Body of pancreas (tissue), 4 donors: ENCODE measurements at regions not wholly inside any gene's neighbourhood (a gene's known extent, or its start where the extent isn't known, plus 50 kb on each side); places are given as distances from the start of the nearest gene placed in this dataset.

Source experiments
- ATAC-seq: fragments of 150-250 bp; one replicate; pipeline ENCODE4 v1.9.1; 2016
- DNase-seq, 4 donors: peaks; one replicate each; pipeline ENCODE4 v3.0.0-alpha.2; 2019
- H3K27ac ChIP-seq, 4 donors: fragments of 200-600 bp; sonication (generic); 1 replicate in 3 of 4; 2 replicates in 1 of 4; pipeline versions ENCODE4 v1.5.1 to v1.6.1; 2016 to 2019; ENCODE audit warnings: mild to moderate bottlenecking in 1 of 4, mixed read lengths in 1 of 4, moderate library complexity in 1 of 4
- H3K27me3 ChIP-seq, 2 donors: fragments of 200-600 bp; sonication (generic); one replicate each; pipeline ENCODE4 v1.6.0; 2016; ENCODE audit warnings: mild to moderate bottlenecking in 1 of 2
- H3K36me3 ChIP-seq, 2 donors: fragments of 200-600 bp; sonication (generic); replicated peaks in 1 of 2; 2 replicates each; pipeline ENCODE4 v1.5.1; 2016; ENCODE audit warnings: low read depth in 2 of 2; ENCODE audit not compliant: insufficient read depth in 1 of 2
- H3K4me1 ChIP-seq: fragments of 200-600 bp; sonication (generic); one replicate; pipeline ENCODE4 v1.6.0; 2016
- H3K4me3 ChIP-seq, 2 donors: fragments of 200-600 bp; sonication (generic); 1 replicate in 1 of 2; 2 replicates in 1 of 2; pipeline ENCODE4 v1.5.1; 2016 to 2019
- H3K9me3 ChIP-seq, 3 donors: fragments of 200-600 bp; sonication (generic); 1 replicate in 2 of 3; 2 replicates in 1 of 3; pipeline ENCODE4 v1.5.1; 2016
- CTCF ChIP-seq, 7 experiments: fragments of 450-650 bp in 4 of 7; fragments of 200-600 bp in 3 of 7; sonication (generic) in 3 of 7; IDR thresholded peaks; one replicate each; pipeline ENCODE4 v1.5.1; 2016 to 2019; ENCODE audit warnings: antibody characterized with exemption in 7 of 7
- POLR2A ChIP-seq, 3 donors: fragments of 450-650 bp; IDR thresholded peaks; one replicate each; pipeline ENCODE4 v1.6.1; 2016; ENCODE audit warnings: antibody characterized with exemption in 3 of 3, mild to moderate bottlenecking in 2 of 3
- WGBS, 2 donors: methylation state at CpG; one replicate each; pipeline ENCODE4 v1.1.5; 2017; 5-methylcytosine and 5-hydroxymethylcytosine counted together
- intact Hi-C: fragments of 100-400 bp; cut with DNase I; formaldehyde crosslinking; loops from one replicate; pipeline ENCODE4 v1.15.1; 2023

GRCh38 chr3:139769796-139770195, 92.0 kb upstream of the NMNAT3 start:
- ATAC-seq (no peak), DNase-seq (no peak)
- H3K4me1 ChIP-seq, result no peaks in the 10 kb centered on the region
- intact Hi-C loops, result no loop called here
- H3K4me3 ChIP-seq, result no peak overlapping the region
- no peaks in the 10 kb centered on the region for H3K27me3 ChIP-seq
- H3K9me3 ChIP-seq, result no peaks in the 10 kb centered on the region
- TF ChIP-seq CTCF (IDR thresholded peaks at IDR 0.05) (no peak), POLR2A (IDR thresholded peaks at IDR 0.05) (no peak)
- no peaks in the 10 kb centered on the region for H3K36me3 ChIP-seq
- no peak overlapping the region for H3K27ac ChIP-seq
- WGBS, 2 donors, result 48 to 72% methylated on average over 4 of the region's 4 CpGs

- no peak for ATAC-seq
- intact Hi-C loops, result no loop called here
- H3K9me3 ChIP-seq, result no peaks in the 10 kb centered on the region
- DNase-seq, result no peak
- TF ChIP-seq CTCF (IDR thresholded peaks at IDR 0.05) (no peak), POLR2A (IDR thresholded peaks at IDR 0.05) (no peak)
- no peaks in the 10 kb centered on the region for H3K27me3 ChIP-seq
- H3K36me3 ChIP-seq, result no peaks in the 10 kb centered on the region
- 71 to 80% methylated on average over 3 of the region's 3 CpGs for WGBS, 2 donors
- no peaks in the 10 kb centered on the region for H3K4me1 ChIP-seq
- no peak overlapping the region for H3K4me3 ChIP-seq
- H3K27ac ChIP-seq, result no peak overlapping the region
Observed at GRCh38 chr3:139764936-139765335, 87.2 kb upstream of the NMNAT3 start.

GRCh38 chr3:139764069-139764905, 86.5 kb upstream of the NMNAT3 start:
- Histone ChIP-seq H3K4me3 (no peak overlapping the region), H3K27me3 (no peaks in the 10 kb centered on the region), H3K36me3 (no peaks in the 10 kb centered on the region), H3K4me1 (no peaks in the 10 kb centered on the region), H3K9me3 (no peaks in the 10 kb centered on the region), H3K27ac (no peak overlapping the region)
- WGBS, 2 donors, result 63 to 84% methylated on average over 7 of the region's 7 CpGs
- DNase-seq (no peak), ATAC-seq (no peak)
- TF ChIP-seq CTCF (IDR thresholded peaks at IDR 0.05) (no peak), POLR2A (IDR thresholded peaks at IDR 0.05) (no peak)
- intact Hi-C loops, result no loop called here

GRCh38 chr3:139762302-139762701, 84.5 kb upstream of the NMNAT3 start:
- H3K4me3 ChIP-seq, result no peak overlapping the region
- no peaks in the 10 kb centered on the region for H3K9me3 ChIP-seq
- TF ChIP-seq CTCF (IDR thresholded peaks at IDR 0.05) (no peak), POLR2A (IDR thresholded peaks at IDR 0.05) (no peak)
- ATAC-seq, result no peak
- no peaks in the 10 kb centered on the region for H3K4me1 ChIP-seq
- intact Hi-C loops, result no loop called here
- DNase-seq, result no peak
- 60 to 78% methylated on average over 8 to 9 of the region's 9 CpGs for WGBS, 2 donors
- H3K27me3 ChIP-seq, result no peaks in the 10 kb centered on the region
- no peaks in the 10 kb centered on the region for H3K36me3 ChIP-seq
- no peak overlapping the region for H3K27ac ChIP-seq

DNA sequence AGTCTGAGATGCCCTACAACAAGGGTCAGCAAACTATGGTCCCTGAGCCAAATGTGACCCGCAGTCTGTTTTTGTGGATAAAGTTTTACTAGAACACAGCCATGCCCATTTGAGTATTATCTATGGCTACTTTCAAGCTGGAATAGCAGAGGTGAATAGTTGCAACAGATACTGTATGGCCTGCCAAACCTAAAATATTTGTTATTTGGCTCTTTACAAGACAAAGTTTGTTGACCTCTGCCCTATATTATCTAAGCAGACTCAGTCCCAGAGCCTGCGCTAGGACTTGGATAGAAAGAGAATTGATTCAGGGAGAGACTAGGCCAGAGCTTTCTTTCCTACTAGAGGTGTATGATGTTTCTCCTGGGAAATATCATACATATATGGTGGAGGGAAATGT, 81.7 kb upstream of the NMNAT3 start:
- Histone ChIP-seq H3K9me3 (no peaks in the 10 kb centered on the region), H3K4me1 (no peaks in the 10 kb centered on the region), H3K27ac (no peak overlapping the region), H3K4me3 (no peak overlapping the region), H3K27me3 (no peaks in the 10 kb centered on the region), H3K36me3 (no peaks in the 10 kb centered on the region)
- DNase-seq (no peak), ATAC-seq (no peak)
- intact Hi-C loops, result no loop called here
- 74 to 88% methylated on average over 2 of the region's 2 CpGs for WGBS, 2 donors
- TF ChIP-seq POLR2A (IDR thresholded peaks at IDR 0.05) (no peak), CTCF (IDR thresholded peaks at IDR 0.05) (no peak)
